IPS-NIHi7 (cell line): ENCODE measurements at regions not wholly inside any gene's neighbourhood (a gene's known extent, or its start where the extent isn't known, plus 50 kb on each side); places are given as distances from the start of the nearest gene placed in this dataset.

Experiments
- DNase-seq: peaks from one replicate; pipeline ENCODE4 v3.0.0; 2012; ENCODE audit warnings: mixed read lengths; ENCODE audit errors: extremely low spot score

DNA sequence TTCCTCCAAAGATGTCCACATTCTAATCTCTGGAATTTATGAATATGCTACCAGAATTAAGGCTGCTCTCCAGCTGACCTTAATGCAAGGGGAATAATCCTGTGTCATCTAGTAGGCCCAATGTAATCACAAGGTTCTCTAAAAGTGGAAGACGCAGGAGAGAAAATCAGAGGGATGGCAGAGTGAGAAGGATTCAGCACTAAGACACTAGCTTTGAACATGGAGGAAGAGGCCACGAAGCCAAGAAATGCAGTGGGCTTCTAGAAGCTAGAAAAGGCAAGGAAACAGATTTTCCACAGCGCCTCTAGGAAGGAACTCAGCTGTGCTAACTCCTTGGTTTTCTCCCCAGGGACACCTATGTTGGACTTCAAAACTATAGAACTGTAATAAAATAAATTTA is 240.7 kb upstream of the TRAM1L1 start:
- DNase-seq: no peak

DNA sequence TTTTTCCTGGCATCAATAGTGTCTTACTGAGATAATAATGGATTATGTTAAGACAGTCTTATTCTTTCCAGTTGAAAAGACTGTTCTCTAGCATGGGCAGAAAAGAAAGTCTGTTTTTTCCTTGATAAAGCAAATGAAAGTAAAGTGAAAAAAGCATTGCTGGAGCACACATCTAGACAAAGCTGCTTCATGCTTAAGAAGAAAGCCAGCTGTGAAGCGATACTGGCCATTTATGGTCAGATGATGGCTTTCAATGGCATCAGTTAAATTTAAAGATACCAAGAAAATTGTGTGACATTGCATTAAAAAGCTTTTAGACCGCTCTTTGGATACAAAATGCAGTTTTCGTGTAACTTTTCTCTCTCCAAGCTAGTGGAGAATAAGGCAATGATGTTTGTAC is 242.1 kb upstream of the TRAM1L1 start:
- DNase-seq: no peak

DNA sequence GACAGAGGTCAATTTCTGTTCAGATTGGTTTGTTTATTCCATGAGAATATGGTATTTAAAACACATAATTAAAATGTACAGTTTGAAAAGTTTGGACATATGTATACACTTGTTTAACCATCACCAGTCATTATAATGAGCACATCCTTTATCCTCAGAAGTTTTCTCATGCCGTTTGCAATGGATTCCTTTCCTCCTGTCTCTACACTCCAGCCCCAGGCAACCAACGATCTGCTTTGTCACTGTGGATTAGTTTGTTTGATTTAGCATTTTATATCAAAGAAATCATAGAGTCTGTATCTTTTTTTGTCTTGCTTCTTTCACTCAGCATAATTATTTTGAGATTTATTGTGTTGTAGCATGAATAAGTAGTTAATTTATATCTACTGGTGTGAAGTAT is 243.0 kb upstream of the TRAM1L1 start:
- DNase-seq: no peak

DNA sequence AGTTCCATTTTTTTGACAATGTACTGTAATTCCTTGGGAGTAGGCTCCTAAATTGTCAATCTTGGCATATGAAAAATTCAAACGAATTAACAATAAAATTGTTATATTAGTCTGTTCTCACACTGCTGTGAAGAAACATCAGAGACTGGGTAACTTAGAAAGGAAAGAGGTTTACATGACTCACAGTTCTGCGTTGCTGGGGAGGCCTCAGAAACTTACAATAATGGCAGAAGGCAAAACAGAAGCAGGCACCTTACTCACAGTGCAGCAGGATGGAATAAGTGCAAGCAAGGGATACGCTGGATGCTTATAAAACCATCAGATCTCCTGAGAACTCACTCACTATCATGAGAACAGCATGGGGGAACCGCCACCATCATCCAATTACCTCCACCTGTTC is 246.4 kb upstream of the TRAM1L1 start:
- no peak for DNase-seq

DNA sequence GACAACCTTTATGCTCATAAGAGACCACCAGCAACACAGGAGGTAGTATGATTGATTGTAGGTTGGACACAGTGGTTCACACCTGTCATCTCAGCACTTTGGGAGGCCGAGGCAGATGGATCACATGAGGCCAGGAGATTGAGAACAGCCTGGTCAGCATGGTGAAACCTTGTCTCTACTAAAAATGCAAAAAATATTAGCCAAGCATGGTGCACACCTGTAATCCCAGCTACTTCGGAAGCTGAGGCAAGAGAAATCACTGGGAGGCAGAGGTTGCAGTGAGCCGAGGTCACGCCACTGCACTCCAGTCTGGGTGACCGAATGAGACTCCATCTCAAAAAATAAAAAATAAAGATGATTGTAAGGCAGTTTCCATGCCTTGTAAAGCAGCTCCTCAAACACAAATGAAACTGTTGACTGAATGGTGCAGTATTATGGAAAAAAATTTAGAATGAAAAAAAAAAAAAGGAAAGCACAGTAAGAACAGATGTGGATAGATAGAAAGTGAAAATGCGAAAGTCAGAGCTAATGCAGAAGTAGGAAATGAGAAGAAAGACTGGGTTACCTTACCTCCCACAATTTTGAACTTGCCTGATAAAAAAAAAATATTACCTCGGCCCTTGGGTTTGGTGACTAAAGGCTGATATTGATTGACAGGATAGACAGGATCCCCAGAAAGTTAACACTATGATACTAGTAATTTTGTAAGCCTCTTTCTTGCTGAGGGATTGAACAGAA is 249.2 kb upstream of the TRAM1L1 start:
- DNase-seq: no peak

DNA sequence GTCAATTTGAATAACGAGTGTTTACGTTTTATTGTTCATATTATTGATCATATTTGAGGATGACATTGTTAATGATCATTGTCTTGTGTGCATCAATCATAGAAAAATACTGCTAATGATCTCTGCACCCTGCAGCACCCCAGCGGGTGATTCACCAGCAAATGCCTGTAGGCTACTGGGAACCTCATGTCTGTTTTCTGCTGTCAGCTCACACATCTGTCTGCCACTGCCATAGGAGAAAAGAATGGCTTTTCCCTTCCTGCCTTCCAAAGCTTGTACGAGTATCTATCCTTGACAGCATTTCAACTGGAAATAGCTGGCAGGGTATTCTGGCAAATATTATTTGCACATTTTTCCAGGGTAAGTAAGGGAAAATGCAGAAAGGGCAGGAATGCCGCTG is 272.1 kb upstream of the TRAM1L1 start:
- no peak for DNase-seq

DNA sequence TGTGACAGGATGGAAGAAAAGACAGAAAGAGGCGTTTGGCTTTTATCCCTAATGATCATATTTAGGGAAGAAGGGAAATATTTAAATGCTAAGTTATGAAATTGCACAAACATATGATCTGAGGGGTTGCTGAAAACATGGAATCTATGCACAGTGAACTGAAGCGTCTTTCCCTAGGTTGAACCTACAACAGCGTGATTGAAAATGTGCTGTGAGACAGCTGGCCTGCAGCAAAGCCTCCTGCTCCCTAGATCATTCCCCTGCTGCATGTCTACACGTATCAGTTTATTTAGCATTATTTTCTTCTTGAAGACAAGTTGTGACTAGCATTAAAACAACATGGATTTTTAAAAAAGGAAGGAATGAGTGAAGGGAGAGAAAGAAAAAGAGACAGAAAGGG is 272.5 kb upstream of the TRAM1L1 start:
- DNase-seq: no peak

DNA sequence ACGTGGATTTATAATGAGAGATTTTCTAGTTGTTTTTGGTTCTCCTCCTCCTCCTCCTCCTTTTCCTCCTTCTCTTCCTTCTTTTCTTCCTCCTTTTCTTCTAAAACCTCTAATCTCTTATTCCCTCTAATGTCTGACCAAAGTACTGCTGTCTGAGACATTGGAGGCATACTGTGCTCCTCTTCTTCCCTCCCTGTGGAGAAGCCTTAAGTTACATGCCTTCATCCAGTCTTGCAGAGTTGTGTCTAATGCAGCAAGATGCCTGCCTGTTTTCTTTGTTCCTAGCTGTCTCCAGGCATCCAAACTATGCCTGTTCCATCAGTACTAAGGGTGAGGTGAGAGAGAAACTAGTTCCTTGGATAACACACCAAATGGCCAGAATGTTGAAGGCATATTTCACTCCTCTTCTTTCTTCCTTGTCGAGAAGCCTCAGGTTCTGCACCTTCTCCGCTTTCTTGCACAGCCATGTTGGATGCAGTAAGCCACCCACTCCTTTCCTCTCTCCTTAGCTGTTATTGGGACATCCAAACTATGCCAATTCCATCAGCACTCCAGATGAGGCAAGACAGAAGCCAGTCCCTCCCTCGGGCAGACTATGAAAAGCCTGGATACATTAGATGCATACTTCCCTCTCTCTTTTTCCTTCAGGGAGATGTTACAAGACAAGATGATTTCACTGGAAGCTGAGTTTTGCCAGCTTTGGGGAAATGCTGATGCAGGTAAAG is 285.7 kb upstream of the TRAM1L1 start:
- no peak for DNase-seq

DNA sequence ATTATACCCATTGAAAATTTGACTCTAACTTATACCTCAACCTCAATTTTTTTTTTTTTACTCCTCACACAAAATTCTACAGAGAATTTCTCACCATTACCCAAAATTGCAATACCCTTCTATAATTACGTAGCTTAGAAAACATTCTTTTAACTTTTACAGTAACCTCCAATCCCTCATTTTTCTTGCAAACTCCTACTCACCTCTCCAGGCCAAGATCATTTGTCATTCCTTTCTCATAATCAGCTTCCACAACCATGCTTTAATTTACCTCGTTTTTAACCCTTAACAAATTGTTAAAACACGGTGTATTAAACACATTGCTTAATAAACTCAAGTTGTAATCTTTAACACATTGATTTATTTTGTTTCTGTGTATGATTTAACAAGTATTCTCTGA is 289.7 kb upstream of the TRAM1L1 start:
- no peak for DNase-seq

DNA sequence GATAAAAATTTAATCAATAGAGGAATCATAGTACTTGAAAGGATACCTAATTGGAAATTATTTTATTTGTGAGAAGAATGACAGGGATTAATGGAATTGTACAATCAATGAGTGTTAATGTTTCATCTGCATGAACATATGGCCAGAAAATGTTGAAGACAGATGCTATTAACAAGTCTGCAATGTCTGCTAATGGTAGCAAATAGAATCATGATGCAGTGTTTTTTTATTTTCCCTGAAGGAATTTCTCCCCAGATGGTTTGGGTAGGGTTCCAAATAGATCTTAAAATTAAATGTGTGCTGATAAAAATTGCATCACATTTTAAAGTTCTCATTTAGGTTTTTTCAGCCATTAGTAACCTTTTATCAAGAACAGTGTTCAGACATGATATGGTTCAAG is 291.3 kb upstream of the TRAM1L1 start:
- no peak for DNase-seq

DNA sequence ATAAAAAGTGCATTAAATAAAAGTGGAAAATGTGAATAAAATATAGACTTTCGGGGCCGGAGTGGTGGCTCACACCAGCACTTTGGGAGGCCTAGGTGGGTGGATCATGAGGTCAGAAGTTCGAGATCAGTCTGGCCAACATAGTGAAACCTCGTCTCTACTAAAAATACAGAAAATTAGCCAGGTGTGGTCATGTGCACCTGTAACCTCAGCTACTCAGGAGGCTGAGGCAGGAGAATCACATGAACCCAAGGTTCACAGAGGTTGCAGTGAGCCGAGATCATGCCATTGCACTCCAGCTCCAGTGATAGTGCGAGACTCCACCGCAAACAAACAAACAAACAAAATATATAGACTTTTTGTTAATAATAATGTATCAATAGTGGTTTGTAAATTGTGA is 293.6 kb upstream of the TRAM1L1 start:
- DNase-seq: no peak

DNA sequence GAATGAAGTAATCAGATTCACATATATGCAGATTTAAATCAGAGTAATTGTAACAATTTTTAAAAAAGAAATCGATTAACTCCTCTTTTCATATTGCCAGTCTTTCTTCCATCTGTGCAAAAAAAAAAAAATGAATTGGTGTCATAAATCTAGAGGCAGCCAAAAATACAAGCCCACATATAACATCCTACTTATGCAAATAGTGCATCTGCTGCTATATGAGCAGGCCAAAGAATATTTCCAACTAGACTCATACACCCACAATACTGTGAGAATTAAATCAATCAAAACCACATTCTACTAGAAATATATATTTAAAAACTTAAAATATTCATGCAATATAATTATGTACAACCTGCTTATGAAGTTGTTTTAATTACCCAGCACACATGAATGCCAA is 298.1 kb upstream of the TRAM1L1 start:
- no peak for DNase-seq

DNA sequence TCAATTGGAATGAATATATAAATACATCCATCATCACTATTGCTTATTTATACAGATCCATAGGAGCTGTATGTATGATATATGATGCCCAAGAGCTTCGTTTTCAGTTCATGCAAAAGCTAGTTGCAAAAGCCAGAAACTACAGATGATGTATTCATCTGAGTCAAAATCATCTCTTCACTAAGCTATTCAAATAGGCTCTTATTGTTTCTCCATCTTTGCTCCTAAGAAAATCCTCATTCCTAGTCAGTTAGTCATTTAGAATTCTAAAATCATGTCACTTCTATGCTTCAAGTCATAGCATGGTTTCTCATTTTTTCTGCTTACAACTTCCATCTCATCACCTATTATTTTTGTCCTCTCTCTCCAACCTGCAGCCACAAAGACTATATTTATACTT is 300.1 kb upstream of the TRAM1L1 start:
- DNase-seq: no peak

DNA sequence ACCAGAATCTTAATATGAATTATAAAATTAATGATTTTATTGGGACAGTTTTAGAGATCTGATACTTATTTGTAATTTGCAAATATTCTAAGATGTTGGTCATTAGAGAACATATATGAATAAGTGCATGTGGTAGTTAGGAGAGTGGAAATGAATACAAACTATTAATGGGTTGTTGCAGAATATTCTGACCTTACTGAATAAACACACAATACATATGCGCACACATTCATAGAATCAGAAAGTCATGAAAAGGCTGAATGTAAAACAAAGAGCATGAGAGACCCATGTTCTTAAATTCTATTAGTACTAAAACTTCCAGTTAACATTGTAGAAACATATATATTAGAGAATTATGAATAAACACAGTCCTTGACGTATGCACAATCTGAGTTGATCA is 301.7 kb upstream of the TRAM1L1 start:
- no peak for DNase-seq

DNA sequence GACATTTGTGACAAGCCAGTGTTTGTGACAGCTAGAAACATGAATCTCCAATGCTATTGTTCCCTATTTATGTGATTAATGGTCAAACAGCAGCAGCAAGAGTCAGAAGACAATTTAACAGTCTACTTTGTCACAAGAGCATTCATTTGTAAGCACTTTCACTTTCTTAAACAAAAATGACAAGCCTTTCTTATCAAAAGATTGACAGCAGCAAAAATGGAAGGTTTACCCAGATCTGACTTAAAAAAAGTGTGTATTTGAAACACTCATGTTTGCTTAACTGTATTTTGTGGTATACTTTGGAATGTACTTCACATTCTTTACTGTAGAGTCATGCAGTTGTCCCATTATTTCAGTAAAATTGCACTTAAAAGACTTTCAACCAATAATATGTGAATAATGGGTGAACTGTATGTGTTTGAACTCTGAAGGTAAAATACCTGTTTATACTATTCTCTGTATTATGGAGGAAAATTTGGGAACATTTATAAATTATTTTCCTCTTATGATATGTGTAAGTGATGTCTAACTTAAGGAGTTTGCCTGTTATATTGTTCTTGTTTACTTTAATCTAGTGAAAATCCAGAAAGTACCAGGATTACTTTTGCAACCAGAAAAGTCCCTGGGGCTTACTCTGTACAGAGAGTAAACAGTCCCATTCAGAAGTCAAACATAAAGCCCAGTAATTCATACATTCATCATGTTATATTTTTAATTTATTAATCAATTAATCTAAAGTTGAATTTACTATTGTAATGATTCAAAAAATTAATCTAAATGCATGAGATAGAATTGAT is 314.9 kb upstream of the TRAM1L1 start:
- DNase-seq: no peak

DNA sequence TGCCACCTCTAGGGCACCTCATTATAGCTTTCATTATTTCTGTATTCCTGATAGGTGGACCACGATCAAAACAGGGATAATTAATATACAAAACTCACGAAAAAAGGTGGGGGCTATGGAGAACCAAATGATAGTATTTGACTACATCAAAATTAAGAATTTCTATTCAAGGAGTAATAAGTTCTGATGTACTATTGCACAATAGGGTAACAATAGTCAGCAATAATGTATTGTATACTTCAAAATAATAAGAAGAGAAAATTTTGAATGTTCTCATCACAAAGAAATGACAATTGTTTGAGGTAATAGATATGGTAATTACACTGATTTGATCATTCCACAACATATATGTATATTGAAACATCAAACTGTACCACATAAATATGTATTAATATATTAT is 327.3 kb upstream of the TRAM1L1 start:
- no peak for DNase-seq

DNA sequence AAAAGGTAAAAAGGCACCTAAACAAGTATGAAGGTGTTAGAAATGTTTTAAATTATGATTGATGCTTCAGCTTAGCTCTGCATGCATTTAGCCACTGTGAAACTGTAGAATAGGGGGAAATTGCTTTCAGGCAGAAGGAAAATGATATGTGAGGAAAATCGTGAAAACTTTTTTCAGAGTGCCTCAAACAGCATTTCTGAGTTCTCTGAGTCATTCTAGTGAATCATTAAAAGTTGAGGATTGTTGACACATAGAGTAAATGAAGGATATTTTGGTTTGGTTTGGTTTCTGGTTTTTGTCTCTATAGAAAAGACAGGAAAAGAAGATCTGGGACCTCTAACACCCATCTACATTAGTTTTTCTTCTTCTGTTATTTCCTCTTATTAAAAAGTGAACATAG is 332.5 kb upstream of the TRAM1L1 start:
- no peak for DNase-seq

DNA sequence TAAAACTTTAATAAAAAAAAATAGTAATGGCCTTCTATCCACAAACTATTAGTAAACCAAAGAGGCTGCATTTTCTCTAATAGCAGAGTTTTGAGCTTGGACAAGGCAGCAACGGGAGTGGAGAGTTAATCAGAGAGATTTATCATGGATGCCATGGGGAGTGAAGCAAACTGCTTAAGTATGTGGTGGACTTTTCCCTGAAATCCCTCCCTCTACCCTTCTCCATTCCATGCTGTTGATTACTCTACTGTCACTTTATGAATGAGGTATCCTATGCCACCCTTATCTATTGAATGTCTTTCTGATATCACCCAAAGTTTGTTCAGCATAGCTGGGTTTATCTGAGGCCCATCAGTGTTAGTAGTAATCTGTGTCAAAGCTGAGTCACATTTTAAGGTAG is 335.6 kb upstream of the TRAM1L1 start:
- DNase-seq: no peak

DNA sequence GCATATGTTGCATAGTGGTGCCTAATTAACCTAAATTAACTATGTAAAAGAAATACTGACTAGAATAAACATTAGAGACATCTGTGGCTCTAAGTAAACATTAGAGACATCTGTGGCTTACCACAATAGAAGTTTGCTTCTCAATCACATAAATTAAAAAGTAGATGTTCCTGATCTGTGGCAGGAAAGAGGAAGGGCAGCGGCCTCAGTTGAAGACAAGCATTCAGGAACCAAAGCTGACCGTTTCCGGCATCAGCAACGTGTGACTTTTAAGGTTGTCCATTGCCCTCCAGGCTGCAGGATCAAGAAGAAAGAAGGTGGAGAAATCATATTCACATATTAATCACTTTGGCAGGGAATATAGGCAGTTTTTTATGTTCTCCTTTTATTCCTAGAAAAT is 336.3 kb upstream of the TRAM1L1 start:
- DNase-seq: no peak

DNA sequence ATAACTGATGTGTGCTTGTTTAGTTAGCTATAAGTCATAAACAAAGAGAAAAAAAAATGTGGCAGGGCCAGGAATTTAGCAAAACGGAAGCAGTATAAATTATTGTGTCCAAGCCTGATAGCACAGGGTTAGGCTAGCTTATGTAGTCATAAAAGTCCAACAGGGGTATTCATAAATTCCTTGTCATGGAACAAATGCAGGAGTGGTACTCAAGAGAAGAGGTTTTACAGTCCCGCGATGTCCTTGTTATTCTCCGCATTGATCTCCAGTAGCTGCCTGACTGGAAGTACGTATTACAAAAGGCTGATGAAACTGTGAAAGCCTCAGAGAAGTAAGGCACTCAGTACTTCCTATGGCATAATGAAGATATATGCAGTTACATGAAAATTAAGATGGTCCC is 336.9 kb upstream of the TRAM1L1 start:
- DNase-seq: no peak

DNA sequence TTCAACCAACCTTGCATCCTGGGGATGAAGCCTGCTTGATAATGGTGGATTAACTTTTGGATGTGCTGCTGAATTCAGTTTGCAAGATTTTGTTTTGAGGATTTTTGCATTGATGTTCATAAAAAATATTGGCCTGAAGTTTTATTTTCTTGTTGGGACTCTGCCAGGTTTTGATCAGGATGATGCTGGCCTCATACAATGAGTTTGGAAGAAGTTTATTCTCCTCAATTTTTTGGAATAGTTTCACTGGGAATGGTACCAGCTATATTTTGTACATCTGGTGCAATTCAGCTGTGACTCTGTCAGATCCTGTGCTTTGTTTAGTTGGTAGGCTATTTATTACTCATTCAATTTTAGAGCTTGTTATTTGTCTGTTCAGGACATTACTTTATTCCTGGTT is 340.3 kb upstream of the TRAM1L1 start:
- no peak for DNase-seq

DNA sequence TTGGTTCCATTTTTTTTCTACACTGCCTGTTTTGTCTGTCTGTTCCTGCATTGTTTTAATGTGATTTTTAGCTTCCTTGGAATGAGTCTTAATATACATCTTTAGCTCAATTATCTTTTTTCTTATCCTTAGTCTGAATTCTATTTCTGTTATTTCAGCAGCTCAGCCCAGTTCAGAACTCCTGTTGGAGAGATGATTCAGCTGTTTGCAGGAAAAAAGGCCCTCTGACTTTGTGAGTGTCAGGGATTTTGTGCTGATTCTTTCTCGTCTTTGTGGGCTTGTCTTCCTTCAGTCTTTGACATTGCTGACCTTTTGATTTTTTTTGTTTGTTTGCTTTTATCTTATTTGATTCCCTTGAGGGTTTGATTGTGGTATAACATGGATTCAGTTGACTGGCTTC is 343.2 kb upstream of the TRAM1L1 start:
- no peak for DNase-seq

DNA sequence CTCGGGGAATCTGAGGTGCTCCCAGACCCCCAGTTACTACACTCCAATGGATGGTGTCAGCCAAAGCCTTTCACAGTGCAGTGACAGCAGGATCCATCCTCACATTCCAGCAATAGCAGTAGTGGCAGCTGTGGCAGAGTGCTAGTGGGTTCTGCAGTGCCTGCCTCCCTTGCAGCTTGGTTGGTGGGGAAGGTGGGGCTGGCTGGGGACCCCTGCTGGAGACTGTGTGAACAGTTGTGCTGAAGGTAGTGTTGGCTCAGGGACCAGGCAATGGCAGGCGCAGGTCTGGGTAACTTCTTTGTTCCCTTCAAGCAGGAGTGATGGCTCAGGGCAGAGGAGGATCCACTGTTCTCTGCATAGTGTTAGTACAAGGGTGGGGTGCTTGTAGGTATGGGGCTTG is 343.7 kb upstream of the TRAM1L1 start:
- peak; percentile 25 for DNase-seq
